IPS-18c (cell line): ENCODE measurements at regions not wholly inside any gene's neighbourhood (a gene's known extent, or its start where the extent isn't known, plus 50 kb on each side); places are given as distances from the start of the nearest gene placed in this dataset.

Source experiments
- H3K4me3 ChIP-seq: 2 replicates; pipeline ENCODE4 v1.7.0; 2013; ENCODE audit warnings: low read depth, mild to moderate bottlenecking, low read length, moderate library complexity; ENCODE audit not compliant: insufficient read depth
- H3K9me3 ChIP-seq: one replicate; pipeline ENCODE4 v1.6.1; 2013; ENCODE audit warnings: mild to moderate bottlenecking, low read length, moderate library complexity; ENCODE audit not compliant: control insufficient read depth, insufficient read depth

DNA sequence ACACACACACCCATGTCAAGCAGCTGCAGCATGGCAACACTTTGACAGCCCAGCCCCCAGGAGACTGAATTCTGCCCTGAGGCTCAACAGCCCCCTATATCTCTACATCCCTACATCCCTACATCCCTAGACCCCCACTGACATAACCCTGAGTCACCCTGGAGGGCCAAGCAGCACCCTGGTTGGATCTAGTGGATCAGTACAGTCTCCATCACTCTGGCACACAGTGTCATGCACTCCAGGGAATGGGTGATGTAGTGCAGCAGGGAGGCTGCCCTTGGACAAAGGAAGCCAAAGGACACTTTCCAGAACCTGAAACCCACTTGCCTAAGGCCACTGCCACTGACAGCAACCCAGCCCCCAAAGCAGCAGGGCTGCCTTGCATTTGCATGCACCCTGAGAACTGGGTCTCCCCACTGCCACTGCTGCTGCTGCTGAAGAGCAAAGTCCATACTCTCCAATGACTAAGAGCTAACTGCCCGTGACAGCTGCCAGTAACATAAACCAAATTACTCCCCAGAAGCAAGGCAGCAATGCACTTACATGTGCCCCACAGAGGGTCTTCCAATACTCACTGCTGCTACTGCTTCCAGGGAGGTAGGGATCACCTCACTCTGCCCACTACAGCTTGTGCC lies 681.6 kb upstream of the KLHL29 start:
- Histone ChIP-seq H3K9me3 (no peaks in the 10 kb centered on the region), H3K4me3 (no peak overlapping the region)

DNA sequence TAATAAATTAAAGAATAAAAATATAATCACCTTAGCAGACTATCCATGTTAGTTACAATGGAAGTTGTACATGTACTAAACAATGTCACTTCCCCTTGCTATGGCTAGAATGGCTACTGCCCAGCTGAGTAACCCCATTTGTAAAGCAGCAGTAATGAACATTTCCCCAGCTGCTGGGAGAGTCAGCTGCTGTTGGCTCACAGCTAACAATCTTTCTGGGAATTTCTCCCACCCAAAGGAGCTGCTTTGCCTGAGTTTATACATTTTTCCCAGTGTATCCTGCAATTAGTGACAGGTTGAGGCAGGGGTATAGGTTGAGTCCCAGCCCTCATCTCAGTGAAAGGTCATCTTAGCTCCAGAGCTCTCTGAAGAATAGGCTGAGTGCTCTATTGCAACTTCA lies 665.6 kb upstream of the KLHL29 start:
- Histone ChIP-seq H3K4me3 (no peak overlapping the region), H3K9me3 (no peaks in the 10 kb centered on the region)

GRCh38 chr2:22729466-22729865 lies 655.5 kb upstream of the KLHL29 start:
- H3K4me3 ChIP-seq = no peak overlapping the region
- H3K9me3 ChIP-seq = no peaks in the 10 kb centered on the region

GRCh38 chr2:22734373-22735045 lies 650.5 kb upstream of the KLHL29 start:
- Histone ChIP-seq H3K9me3 (no peaks in the 10 kb centered on the region), H3K4me3 (no peak overlapping the region)

DNA sequence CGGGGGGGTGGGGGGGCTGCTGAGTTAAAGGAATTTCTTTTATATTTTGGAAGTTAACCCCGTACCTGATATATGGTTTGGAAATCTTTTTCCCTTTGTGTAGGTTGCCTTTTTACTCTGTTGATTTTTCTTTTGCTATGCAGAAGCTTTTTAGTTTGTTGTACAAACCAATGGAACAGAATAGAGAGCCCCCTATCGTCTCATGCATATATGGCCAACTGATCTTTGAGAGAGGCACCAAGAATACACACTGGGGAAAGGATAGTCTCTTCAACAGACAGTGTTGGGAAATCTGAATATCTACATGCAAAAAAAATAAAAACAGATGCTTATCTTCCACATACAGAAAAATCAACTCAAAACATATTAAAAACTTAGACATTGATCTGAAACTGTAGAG lies 647.8 kb upstream of the KLHL29 start:
- H3K4me3 ChIP-seq = no peak overlapping the region
- H3K9me3 ChIP-seq = no peaks in the 10 kb centered on the region

- Histone ChIP-seq H3K9me3 (no peaks in the 10 kb centered on the region), H3K4me3 (no peak overlapping the region)
Observed at GRCh38 chr2:22741216-22741615, 643.8 kb upstream of the KLHL29 start.

GRCh38 chr2:22748909-22749308 lies 636.1 kb upstream of the KLHL29 start:
- no peaks in the 10 kb centered on the region for H3K9me3 ChIP-seq
- H3K4me3 ChIP-seq = no peak overlapping the region

DNA sequence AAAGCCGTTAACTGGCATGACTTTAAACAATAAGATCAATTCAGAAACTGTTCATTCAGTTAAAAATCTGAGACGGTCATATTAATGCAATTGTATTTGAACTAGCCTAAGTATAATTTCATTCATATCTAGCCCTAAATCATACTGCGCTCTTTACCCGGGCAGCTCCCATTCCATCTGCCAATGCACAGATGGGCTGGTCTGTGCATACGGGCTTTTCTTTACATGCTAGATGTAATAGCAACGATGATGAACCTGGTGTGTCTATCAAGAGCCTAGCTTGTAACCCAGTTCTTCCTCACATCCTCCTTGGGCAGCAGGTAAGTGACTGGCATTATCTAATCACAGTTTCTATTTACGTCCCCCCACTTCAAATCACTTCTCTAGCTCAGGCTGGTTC lies 631.5 kb upstream of the KLHL29 start:
- Histone ChIP-seq H3K4me3 (no peak overlapping the region), H3K9me3 (no peaks in the 10 kb centered on the region)

DNA sequence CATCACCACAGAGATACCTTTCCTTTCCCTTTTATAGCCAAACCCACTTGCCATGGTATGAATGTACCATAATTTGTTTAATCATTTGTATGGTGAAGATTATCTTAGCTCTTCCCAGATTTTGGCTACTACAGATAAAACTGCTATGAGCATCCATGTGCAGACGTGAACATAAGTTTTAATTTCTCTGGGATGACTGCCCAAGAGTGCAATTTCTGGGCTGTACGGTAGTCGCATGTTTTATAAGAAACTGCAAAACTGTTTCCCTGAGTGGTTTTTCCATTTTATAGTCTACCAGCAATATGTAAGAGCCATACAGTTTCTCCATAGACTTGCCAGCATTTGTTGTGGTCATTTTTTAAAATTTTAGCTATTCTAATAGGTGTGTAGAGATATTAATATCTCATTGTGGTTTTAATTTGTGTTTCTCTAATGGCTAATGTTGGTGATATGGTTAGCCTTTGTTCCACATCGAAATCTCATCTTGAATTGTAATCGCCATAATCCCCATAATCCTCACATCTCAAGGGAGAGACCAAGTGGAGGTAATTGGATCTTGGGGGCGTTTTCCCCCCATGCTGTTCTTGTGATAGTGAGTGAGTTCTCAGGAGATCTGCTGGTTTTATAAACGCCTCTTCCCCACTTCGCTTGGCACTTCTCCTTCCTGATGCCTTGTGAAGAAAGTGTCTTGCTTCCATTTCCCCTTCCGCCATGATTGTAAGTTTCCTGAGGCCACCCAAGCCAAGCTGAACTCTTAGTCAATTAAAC lies 628.5 kb upstream of the KLHL29 start:
- no peaks in the 10 kb centered on the region for H3K9me3 ChIP-seq
- no peak overlapping the region for H3K4me3 ChIP-seq

DNA sequence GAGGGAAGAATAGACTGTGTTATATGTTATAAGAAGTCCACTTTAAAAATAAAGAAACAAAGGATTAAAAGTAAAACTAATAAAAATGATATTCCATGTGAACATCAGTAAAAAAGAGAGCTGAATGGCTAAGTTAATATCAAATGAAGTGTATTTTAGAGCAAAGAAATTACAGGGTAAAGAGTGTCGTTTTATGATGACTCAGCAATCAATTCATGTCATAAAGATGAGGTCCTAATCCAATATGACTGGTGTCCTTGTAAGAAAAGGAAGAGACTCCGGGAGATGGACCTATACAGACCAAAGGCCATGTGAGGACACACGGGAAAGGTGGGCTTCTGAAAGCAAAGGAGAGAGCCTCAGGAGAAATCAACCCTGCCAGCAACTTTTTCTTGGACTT lies 615.5 kb upstream of the KLHL29 start:
- Histone ChIP-seq H3K4me3 (no peak overlapping the region), H3K9me3 (no peaks in the 10 kb centered on the region)

- Histone ChIP-seq H3K4me3 (no peak overlapping the region), H3K9me3 (no peaks in the 10 kb centered on the region)
Observed at GRCh38 chr2:22784566-22784965, 600.4 kb upstream of the KLHL29 start.

- Histone ChIP-seq H3K9me3 (no peaks in the 10 kb centered on the region), H3K4me3 (no peak overlapping the region)
Observed at GRCh38 chr2:22786817-22787216, 598.2 kb upstream of the KLHL29 start.

- H3K9me3 ChIP-seq = no peaks in the 10 kb centered on the region
- H3K4me3 ChIP-seq = no peak overlapping the region
Observed at GRCh38 chr2:22787745-22788144, 597.2 kb upstream of the KLHL29 start.

- H3K4me3 ChIP-seq = no peak overlapping the region
- no peaks in the 10 kb centered on the region for H3K9me3 ChIP-seq
Observed at GRCh38 chr2:22788749-22789327, 596.1 kb upstream of the KLHL29 start.

- H3K4me3 ChIP-seq = no peak overlapping the region
- H3K9me3 ChIP-seq = no peaks in the 10 kb centered on the region
Observed at GRCh38 chr2:22795287-22795866, 589.6 kb upstream of the KLHL29 start.

DNA sequence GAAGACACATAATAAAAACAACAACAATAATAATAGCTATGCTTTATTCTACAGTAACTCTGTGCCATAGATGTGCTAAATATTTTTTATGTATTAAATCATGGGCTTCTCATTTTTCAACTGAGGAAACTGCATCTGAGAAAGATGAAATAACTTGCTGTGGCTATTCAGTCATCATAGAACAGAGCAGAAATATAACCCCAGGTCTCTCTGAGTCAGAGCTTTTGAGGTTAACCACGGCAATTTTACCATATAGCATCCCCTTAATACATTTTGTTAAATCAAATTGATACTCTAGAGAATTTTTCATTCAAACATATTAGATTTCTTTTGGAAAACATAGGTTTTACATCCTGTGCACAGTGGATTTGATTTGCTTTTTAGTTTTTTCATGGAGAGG lies 586.6 kb upstream of the KLHL29 start:
- H3K4me3 ChIP-seq = no peak overlapping the region
- no peaks in the 10 kb centered on the region for H3K9me3 ChIP-seq

DNA sequence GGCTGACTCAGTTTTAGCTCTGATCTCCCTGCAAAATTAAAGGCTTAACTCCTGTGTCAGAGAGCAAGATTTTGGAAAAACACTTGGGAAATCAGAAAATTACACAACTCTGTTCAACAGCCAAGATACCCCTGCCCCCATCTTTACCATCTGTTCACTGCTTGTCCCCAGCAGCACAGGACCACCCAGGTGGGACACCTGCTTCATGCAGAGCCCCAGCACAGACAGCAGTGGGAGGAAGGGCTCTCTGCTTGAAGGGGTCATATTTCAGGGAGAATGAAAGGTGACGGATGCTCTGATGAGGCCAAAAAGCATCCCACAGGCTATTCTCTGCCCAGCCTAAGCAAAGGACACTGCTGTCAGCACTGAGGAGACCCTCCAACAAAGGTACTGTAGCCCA lies 584.6 kb upstream of the KLHL29 start:
- Histone ChIP-seq H3K9me3 (peaks cover 3% of the 10 kb centered on the region), H3K4me3 (no peak overlapping the region)

DNA sequence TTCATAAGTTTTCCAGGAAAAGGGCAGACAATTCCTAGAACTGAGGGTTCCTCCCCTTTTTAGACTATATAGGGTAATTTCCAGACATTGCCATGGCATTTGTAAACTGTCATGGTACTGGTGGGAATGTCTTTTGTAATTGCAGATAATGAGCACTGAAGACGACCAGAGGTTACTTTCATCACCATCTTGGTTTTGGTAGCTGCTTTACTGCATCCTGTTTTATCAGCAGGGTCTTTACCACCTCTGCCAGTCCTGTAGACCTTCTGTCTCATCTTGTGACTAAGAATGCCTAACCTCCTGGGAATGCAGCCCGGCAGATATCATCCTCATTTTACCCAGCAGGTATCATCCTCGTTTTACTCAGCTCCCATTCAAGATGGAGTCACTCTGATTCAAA lies 583.9 kb upstream of the KLHL29 start:
- Histone ChIP-seq H3K4me3 (no peak overlapping the region), H3K9me3 (peaks cover 5% of the 10 kb centered on the region)
